CD8-positive, alpha-beta memory T cell (primary cell): ENCODE measurements at regions not wholly inside any gene's neighbourhood (a gene's known extent, or its start where the extent isn't known, plus 50 kb on each side); places are given as distances from the start of the nearest gene placed in this dataset.

Experiments used
- CTCF ChIA-PET: fragments of 350-600 bp; sonication (Branson Sonifier 250); formaldehyde crosslinking; loops from one replicate; lab custom pipeline; 2021; ENCODE audit warnings: antibody characterized with exemption; lab: Charles Lee
- POLR2A ChIA-PET: fragments of 350-600 bp; sonication (Branson Sonifier 250); formaldehyde crosslinking; loops from one replicate; lab custom pipeline; 2021; ENCODE audit warnings: antibody characterized with exemption; lab: Charles Lee
- DNase-seq, 5 donors: peaks; one replicate each; pipeline versions ENCODE4 v3.0.0 to v3.0.0-alpha.2; 2020 to 2022; ENCODE audit warnings: mixed read lengths in 1 of 5
- H3K27ac ChIP-seq: one replicate; pipeline ENCODE4 v1.7.0; 2013; ENCODE audit warnings: low read depth, mild to moderate bottlenecking, low read length, moderate library complexity
- H3K27me3 ChIP-seq: 2 replicates; pipeline ENCODE4 v1.7.0; 2013; ENCODE audit warnings: low read length, mild to moderate bottlenecking; ENCODE audit not compliant: insufficient read depth, poor library complexity, severe bottlenecking
- H3K36me3 ChIP-seq: 2 replicates; pipeline ENCODE4 v1.7.0; 2013; ENCODE audit warnings: mild to moderate bottlenecking, low read length, moderate library complexity; ENCODE audit not compliant: insufficient read depth
- H3K4me1 ChIP-seq: 2 replicates; pipeline ENCODE4 v1.7.0; 2013; ENCODE audit warnings: mild to moderate bottlenecking, low read length, moderate library complexity; ENCODE audit not compliant: insufficient read depth
- H3K4me3 ChIP-seq: 2 replicates; pipeline ENCODE4 v1.7.0; 2013; ENCODE audit warnings: mild to moderate bottlenecking, low read length
- H3K9me3 ChIP-seq: 2 replicates; pipeline ENCODE4 v1.7.0; 2013; ENCODE audit warnings: mild to moderate bottlenecking, low read length
- H3K27ac Mint-ChIP-seq, 8 donors: one replicate each; pipeline ENCODE4 v1.8.0; 2020 to 2021; ENCODE audit warnings: mixed read lengths in 8 of 8, mild to moderate bottlenecking in 6 of 8, inconsistent platforms in 3 of 8, moderate library complexity in 3 of 8
- H3K27me3 Mint-ChIP-seq, 2 donors: one replicate each; pipeline ENCODE4 v1.8.0; 2020 to 2021; ENCODE audit warnings: mixed read lengths in 2 of 2, mild to moderate bottlenecking in 1 of 2, moderate library complexity in 1 of 2
- H3K36me3 Mint-ChIP-seq, 3 donors: one replicate each; pipeline ENCODE4 v1.8.0; 2020 to 2021; ENCODE audit warnings: mixed read lengths in 3 of 3, inconsistent platforms in 1 of 3, mild to moderate bottlenecking in 1 of 3
- H3K4me1 Mint-ChIP-seq, 3 donors: one replicate each; pipeline ENCODE4 v1.8.0; 2020 to 2021; ENCODE audit warnings: mixed read lengths in 3 of 3, inconsistent platforms in 1 of 3, mild to moderate bottlenecking in 1 of 3
- H3K4me3 Mint-ChIP-seq, 7 donors: one replicate each; pipeline ENCODE4 v1.8.0; 2020 to 2021; ENCODE audit warnings: mixed read lengths in 7 of 7, mild to moderate bottlenecking in 6 of 7, moderate library complexity in 4 of 7, inconsistent platforms in 2 of 7
- H3K9me3 Mint-ChIP-seq, 5 donors: one replicate each; pipeline ENCODE4 v1.8.0; 2020 to 2022; ENCODE audit warnings: mixed read lengths in 5 of 5, mild to moderate bottlenecking in 3 of 5, moderate library complexity in 2 of 5, inconsistent platforms in 1 of 5

DNA sequence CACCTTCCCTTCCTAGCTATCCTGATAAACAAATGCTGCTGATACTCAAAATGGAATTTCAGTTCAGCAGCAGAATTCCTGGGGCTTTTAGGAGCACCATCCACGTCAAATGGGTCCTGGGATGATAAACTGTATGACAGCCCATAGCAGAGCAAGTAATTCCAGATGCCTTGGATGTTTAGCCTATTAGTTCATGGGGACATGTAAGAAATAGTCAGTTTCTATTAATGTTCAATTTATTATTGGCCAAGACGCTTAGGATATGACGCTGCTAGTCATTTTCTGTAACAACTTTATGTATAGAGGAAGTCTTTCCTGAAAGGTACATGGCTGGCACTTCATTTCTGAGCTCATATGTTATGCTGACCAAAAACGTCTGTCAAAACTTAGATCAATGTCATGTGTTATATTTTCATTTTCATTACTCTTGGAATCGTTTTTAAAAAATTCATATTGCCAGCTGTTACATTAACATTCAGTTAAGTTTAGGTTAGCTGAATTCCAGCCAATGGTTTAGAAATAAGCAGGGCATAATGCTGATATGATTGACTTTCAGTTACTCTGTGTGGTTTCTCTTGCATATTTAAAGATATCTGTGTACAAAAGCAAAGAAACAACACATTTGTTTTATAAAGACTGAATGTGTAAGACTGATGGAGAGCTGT lies 243.8 kb downstream of the CSNK1G3 start:
- Histone ChIP-seq H3K4me1 (no peaks in the 10 kb centered on the region), H3K9me3 (no peaks in the 10 kb centered on the region), H3K4me3 (no peak overlapping the region), H3K27me3 (no peaks in the 10 kb centered on the region), H3K27ac (no peak overlapping the region), H3K36me3 (no peaks in the 10 kb centered on the region)
- no peak for DNase-seq
- ChIA-PET POLR2A (no interaction called here), CTCF (no interaction called here)
- Mint-ChIP-seq H3K36me3 (no peaks in the 10 kb centered on the region), H3K9me3 (peaks cover 0 to 4% (median 0%) of the 10 kb centered on the region in 5 donors), H3K27ac (no peak overlapping the region), H3K4me1 (no peaks in the 10 kb centered on the region), H3K27me3 (no peaks in the 10 kb centered on the region), H3K4me3 (no peak overlapping the region)

DNA sequence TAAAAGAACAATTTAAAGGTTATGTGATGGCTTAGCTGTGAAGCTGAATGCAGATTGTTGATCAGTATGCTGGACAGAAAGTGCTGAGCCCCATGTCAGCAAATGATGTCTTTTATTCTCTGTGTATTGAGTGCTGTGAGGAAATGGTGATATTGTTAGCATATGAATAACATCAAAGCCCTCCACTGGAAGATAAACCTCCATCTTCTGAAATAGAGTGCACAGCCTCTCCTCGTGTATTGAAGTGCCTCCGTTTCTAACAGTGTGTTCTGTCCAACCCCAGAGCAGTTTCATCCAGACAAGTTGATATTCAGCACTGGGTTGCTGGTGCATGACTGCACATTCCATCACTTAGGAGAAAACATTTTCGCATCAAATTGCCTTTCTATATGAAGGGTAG lies 242.9 kb downstream of the CSNK1G3 start:
- CTCF ChIA-PET = no interaction called here
- DNase-seq = no peak
- Mint-ChIP-seq H3K4me1 (no peaks in the 10 kb centered on the region), H3K9me3 (peaks cover 0 to 4% (median 0%) of the 10 kb centered on the region in 5 donors), H3K27me3 (no peaks in the 10 kb centered on the region), H3K27ac (no peak overlapping the region), H3K36me3 (no peaks in the 10 kb centered on the region), H3K4me3 (no peak overlapping the region)
- POLR2A ChIA-PET = no interaction called here
- H3K27me3 ChIP-seq = no peaks in the 10 kb centered on the region
- H3K36me3 ChIP-seq = no peaks in the 10 kb centered on the region
- H3K27ac ChIP-seq = no peak overlapping the region
- H3K4me1 ChIP-seq = no peaks in the 10 kb centered on the region
- H3K9me3 ChIP-seq = no peaks in the 10 kb centered on the region
- H3K4me3 ChIP-seq = no peak overlapping the region

DNA sequence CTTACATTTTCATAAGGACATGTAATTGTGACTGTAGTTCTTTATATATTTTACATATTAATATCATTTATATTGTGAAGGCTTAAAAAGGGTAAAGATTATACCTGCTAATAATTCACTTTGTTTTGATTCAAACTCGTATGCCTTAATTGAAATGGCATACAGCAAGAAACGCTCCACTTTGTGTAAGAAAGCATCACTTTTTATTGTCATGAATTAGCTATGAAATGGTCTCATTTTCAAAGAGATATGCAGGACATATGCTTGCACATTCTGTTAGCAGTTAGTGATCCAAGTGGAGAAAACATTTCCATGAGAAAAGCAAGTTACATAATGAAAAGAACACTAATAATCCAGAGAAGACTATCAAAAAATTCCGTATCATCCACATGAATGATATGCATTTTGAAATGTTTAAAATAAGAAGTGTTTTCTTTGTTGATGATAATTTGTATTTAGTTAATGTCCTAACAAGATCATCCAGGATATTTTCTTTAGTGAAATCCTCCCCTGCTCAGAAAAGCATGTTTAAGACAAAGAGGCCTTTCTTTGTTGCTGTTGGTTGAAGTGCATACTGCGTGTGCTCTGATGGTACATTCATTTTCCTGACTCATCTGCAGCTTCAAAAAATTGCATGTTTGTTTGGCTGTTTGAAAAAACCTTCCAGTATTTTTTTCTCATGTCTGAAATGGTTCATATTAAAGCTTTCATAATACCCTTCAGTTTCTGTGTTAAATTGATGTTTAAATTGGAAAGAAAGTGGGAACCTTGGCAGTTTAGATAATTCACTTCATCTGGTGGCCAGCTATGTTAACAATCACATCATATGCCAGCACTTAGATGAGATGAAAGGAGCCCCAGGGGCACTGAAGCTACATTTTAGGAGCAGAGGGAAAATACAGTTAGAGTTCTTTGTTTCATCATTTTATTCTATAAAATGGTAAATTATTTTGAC lies 242.2 kb downstream of the CSNK1G3 start:
- peaks cover 0 to 4% (median 0%) of the 10 kb centered on the region in 5 donors for H3K9me3 Mint-ChIP-seq
- no peak for DNase-seq
- H3K36me3 Mint-ChIP-seq = no peaks in the 10 kb centered on the region
- no peaks in the 10 kb centered on the region for H3K4me1 ChIP-seq
- no peak overlapping the region for H3K27ac ChIP-seq
- POLR2A ChIA-PET = no interaction called here
- no peak overlapping the region for H3K4me3 Mint-ChIP-seq
- H3K27ac Mint-ChIP-seq = no peak overlapping the region
- H3K27me3 ChIP-seq = no peaks in the 10 kb centered on the region
- no peaks in the 10 kb centered on the region for H3K4me1 Mint-ChIP-seq
- no peak overlapping the region for H3K4me3 ChIP-seq
- no peaks in the 10 kb centered on the region for H3K36me3 ChIP-seq
- H3K27me3 Mint-ChIP-seq = no peaks in the 10 kb centered on the region
- CTCF ChIA-PET = no interaction called here
- no peaks in the 10 kb centered on the region for H3K9me3 ChIP-seq

DNA sequence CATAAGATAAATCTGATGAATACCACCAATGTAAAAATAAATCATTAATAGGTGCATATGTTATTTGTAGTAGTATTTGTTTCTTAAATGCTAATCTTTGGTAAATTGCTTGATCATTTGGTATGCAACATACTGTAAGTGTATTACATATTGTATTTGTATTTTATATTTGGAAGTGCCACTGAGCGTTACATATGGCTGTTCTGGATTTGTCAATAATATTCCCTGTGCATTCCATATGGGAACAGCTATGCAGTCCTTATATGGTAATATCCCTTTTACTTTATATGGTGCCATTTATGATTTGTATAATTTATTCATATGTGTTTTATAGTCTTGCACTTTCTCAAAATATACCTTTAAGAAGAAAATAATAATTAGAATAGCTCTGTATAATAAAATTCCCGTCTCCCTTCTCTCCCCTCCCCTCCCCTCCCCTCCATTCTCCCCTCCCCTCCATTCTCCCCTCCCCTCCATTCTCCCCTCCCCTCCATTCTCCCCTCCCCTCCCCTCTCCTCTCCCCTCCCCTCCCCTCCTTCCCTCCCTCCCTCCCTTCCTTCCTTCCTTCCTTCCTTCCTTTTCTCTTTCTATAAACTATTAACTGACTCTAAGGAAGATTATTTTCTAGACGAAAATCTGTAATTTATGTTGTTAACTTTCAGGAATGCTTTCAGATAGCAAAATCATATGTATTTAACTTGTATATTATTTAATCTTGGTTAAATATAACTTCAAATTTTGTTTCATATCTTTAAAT lies 241.4 kb downstream of the CSNK1G3 start:
- no peaks in the 10 kb centered on the region for H3K36me3 ChIP-seq
- no peaks in the 10 kb centered on the region for H3K36me3 Mint-ChIP-seq
- ChIA-PET POLR2A (no interaction called here), CTCF (interaction anchor here (1.0 kb wide), 1 partner anchor 10 kb away, joined by 3 read pairs; no protein-coding TSS in a partner anchor)
- H3K4me1 ChIP-seq = no peaks in the 10 kb centered on the region
- no peaks in the 10 kb centered on the region for H3K27me3 Mint-ChIP-seq
- H3K4me3 Mint-ChIP-seq = no peak overlapping the region
- no peak for DNase-seq
- H3K9me3 ChIP-seq = no peaks in the 10 kb centered on the region
- H3K27me3 ChIP-seq = no peaks in the 10 kb centered on the region
- peaks cover 0 to 3% (median 0%) of the 10 kb centered on the region in 5 donors for H3K9me3 Mint-ChIP-seq
- no peak overlapping the region for H3K27ac Mint-ChIP-seq
- no peak overlapping the region for H3K27ac ChIP-seq
- no peak overlapping the region for H3K4me3 ChIP-seq
- no peaks in the 10 kb centered on the region for H3K4me1 Mint-ChIP-seq

- H3K27me3 Mint-ChIP-seq = no peaks in the 10 kb centered on the region
- no peak overlapping the region for H3K4me3 Mint-ChIP-seq
- ChIA-PET CTCF (interaction anchor here (1.0 kb wide), 1 partner anchor 9 kb away, joined by 3 read pairs; no protein-coding TSS in a partner anchor), POLR2A (no interaction called here)
- Histone ChIP-seq H3K4me1 (no peaks in the 10 kb centered on the region), H3K4me3 (no peak overlapping the region), H3K9me3 (no peaks in the 10 kb centered on the region), H3K27ac (no peak overlapping the region), H3K36me3 (no peaks in the 10 kb centered on the region), H3K27me3 (no peaks in the 10 kb centered on the region)
- H3K36me3 Mint-ChIP-seq = no peaks in the 10 kb centered on the region
- no peak overlapping the region for H3K27ac Mint-ChIP-seq
- H3K9me3 Mint-ChIP-seq = peaks cover 0 to 3% (median 0%) of the 10 kb centered on the region in 5 donors
- no peaks in the 10 kb centered on the region for H3K4me1 Mint-ChIP-seq
- no peak for DNase-seq
Measured at GRCh38 chr5:123752552-123753179, 240.7 kb downstream of the CSNK1G3 start.

- Histone ChIP-seq H3K27ac (no peak overlapping the region), H3K4me3 (no peak overlapping the region), H3K36me3 (no peaks in the 10 kb centered on the region), H3K27me3 (no peaks in the 10 kb centered on the region), H3K9me3 (no peaks in the 10 kb centered on the region), H3K4me1 (no peaks in the 10 kb centered on the region)
- Mint-ChIP-seq H3K27ac (no peak overlapping the region), H3K4me1 (no peaks in the 10 kb centered on the region), H3K27me3 (no peaks in the 10 kb centered on the region), H3K9me3 (peaks cover 0 to 3% (median 0%) of the 10 kb centered on the region in 5 donors), H3K36me3 (no peaks in the 10 kb centered on the region), H3K4me3 (no peak overlapping the region)
- POLR2A ChIA-PET = no interaction called here
- CTCF ChIA-PET = no interaction called here
- DNase-seq = no peak
Measured at GRCh38 chr5:123751670-123752069, 239.7 kb downstream of the CSNK1G3 start.

GRCh38 chr5:123748239-123748638 lies 236.3 kb downstream of the CSNK1G3 start:
- ChIA-PET CTCF (no interaction called here), POLR2A (no interaction called here)
- H3K27me3 ChIP-seq = no peaks in the 10 kb centered on the region
- H3K9me3 Mint-ChIP-seq = no peaks in the 10 kb centered on the region
- no peak overlapping the region for H3K4me3 Mint-ChIP-seq
- H3K27me3 Mint-ChIP-seq = no peaks in the 10 kb centered on the region
- no peak overlapping the region for H3K27ac Mint-ChIP-seq
- H3K4me1 Mint-ChIP-seq = no peaks in the 10 kb centered on the region
- DNase-seq = no peak
- no peak overlapping the region for H3K27ac ChIP-seq
- no peaks in the 10 kb centered on the region for H3K9me3 ChIP-seq
- no peaks in the 10 kb centered on the region for H3K36me3 Mint-ChIP-seq
- no peaks in the 10 kb centered on the region for H3K36me3 ChIP-seq
- no peaks in the 10 kb centered on the region for H3K4me1 ChIP-seq
- H3K4me3 ChIP-seq = no peak overlapping the region
